HG02852 (cell line): ENCODE measurements at regions not wholly inside any gene's neighbourhood (a gene's known extent, or its start where the extent isn't known, plus 50 kb on each side); places are given as distances from the start of the nearest gene placed in this dataset.
"Not testable (repeated sequence)": the region's sequence is repeated elsewhere in the genome, so short reads cannot be mapped to it uniquely, and the experiment has no call there.

ENCODE experiments used
- ATAC-seq: cut with Tn5 transposase; IDR thresholded peaks from one replicate; pipeline ENCODE4 v1.9.1; 2021; ENCODE audit warnings: mild to moderate bottlenecking, moderate library complexity; ENCODE audit not compliant: unreplicated experiment

GRCh38 chr22:47355776-47356510 is 593.5 kb downstream of the TBC1D22A start:
- no peak for ATAC-seq

GRCh38 chr22:47355388-47355725 is 592.9 kb downstream of the TBC1D22A start:
- no peak for ATAC-seq

GRCh38 chr22:47354668-47355387 is 592.4 kb downstream of the TBC1D22A start:
- no peak for ATAC-seq

- ATAC-seq = no peak
Measured at GRCh38 chr22:47352920-47353700, 590.7 kb downstream of the TBC1D22A start.

- no peak for ATAC-seq
Measured at GRCh38 chr22:47351836-47352579, 589.6 kb downstream of the TBC1D22A start.

GRCh38 chr22:47346287-47346686 is 583.8 kb downstream of the TBC1D22A start:
- ATAC-seq = not testable (repeated sequence)

- no peak for ATAC-seq
Measured at GRCh38 chr22:47345025-47345424, 582.6 kb downstream of the TBC1D22A start.

- ATAC-seq = no peak
Measured at GRCh38 chr22:47344414-47344813, 582.0 kb downstream of the TBC1D22A start.

GRCh38 chr22:47343611-47344010 is 581.2 kb downstream of the TBC1D22A start:
- ATAC-seq = no peak

- no peak for ATAC-seq
Measured at GRCh38 chr22:47342446-47342845, 580.0 kb downstream of the TBC1D22A start.

- ATAC-seq = no peak
Measured at GRCh38 chr22:47341464-47341863, 579.0 kb downstream of the TBC1D22A start.

GRCh38 chr22:47340851-47341436 is 578.5 kb downstream of the TBC1D22A start:
- no peak for ATAC-seq

- no peak for ATAC-seq
Measured at GRCh38 chr22:47337161-47337621, 574.7 kb downstream of the TBC1D22A start.

- ATAC-seq = no peak
Measured at GRCh38 chr22:47335958-47336357, 573.5 kb downstream of the TBC1D22A start.

GRCh38 chr22:47335460-47335859 is 573.0 kb downstream of the TBC1D22A start:
- no peak for ATAC-seq

GRCh38 chr22:47334601-47335000 is 572.2 kb downstream of the TBC1D22A start:
- ATAC-seq = no peak

GRCh38 chr22:47333625-47334024 is 571.2 kb downstream of the TBC1D22A start:
- ATAC-seq = no peak

- ATAC-seq = no peak
Measured at GRCh38 chr22:47332246-47332980, 570.0 kb downstream of the TBC1D22A start.

GRCh38 chr22:47331750-47332149 is 569.3 kb downstream of the TBC1D22A start:
- no peak for ATAC-seq
